Activated B cell treated with CpG ODN at 0.5 μM for 24 hours (primary cell): ENCODE measurements at regions not wholly inside any gene's neighbourhood (a gene's known extent, or its start where the extent isn't known, plus 50 kb on each side); places are given as distances from the start of the nearest gene placed in this dataset.

Source experiments
- ATAC-seq: fragments of 200-7000 bp; cut with Tn5 transposase; one replicate; pipeline ENCODE4 v1.10.0; 2021; ENCODE audit warnings: low read depth, mild to moderate bottlenecking, moderate library complexity
- CTCF ChIA-PET: fragments of 350-600 bp; sonication (Branson Sonifier 250); formaldehyde crosslinking; loops from one replicate; lab custom pipeline; 2021; ENCODE audit warnings: antibody characterized with exemption; lab: Charles Lee
- POLR2A ChIA-PET: fragments of 350-600 bp; sonication (Branson Sonifier 250); formaldehyde crosslinking; loops from one replicate; lab custom pipeline; 2021; ENCODE audit warnings: antibody characterized with exemption; lab: Charles Lee
- DNase-seq: peaks from one replicate; pipeline ENCODE4 v3.0.0; 2022
- H3K27ac Mint-ChIP-seq: one replicate; pipeline ENCODE4 v1.8.0; 2020; ENCODE audit warnings: mixed read lengths
- H3K27me3 Mint-ChIP-seq: one replicate; pipeline ENCODE4 v1.8.0; 2021; ENCODE audit warnings: mixed read lengths
- H3K36me3 Mint-ChIP-seq: one replicate; pipeline ENCODE4 v1.8.0; 2021; ENCODE audit warnings: low read depth, mixed read lengths
- H3K4me1 Mint-ChIP-seq: one replicate; pipeline ENCODE4 v1.8.0; 2021; ENCODE audit warnings: mixed read lengths
- H3K4me3 Mint-ChIP-seq: one replicate; pipeline ENCODE4 v1.8.0; 2020; ENCODE audit warnings: mild to moderate bottlenecking, mixed read lengths
- H3K9me3 Mint-ChIP-seq: one replicate; pipeline ENCODE4 v1.8.0; 2020; ENCODE audit warnings: mixed read lengths
- CTCF ChIP-seq: fragments of 200-600 bp; IDR thresholded peaks from one replicate; pipeline ENCODE4 v1.8.0; 2022; ENCODE audit warnings: antibody characterized with exemption, mild to moderate bottlenecking
- intact Hi-C: fragments of 100-400 bp; cut with micrococcal nuclease; formaldehyde crosslinking; loops from one replicate; pipeline ENCODE4 v1.15.1; 2024

- Mint-ChIP-seq H3K27me3 (no peaks in the 10 kb centered on the region), H3K27ac (no peak overlapping the region), H3K4me1 (no peaks in the 10 kb centered on the region), H3K36me3 (no peaks in the 10 kb centered on the region), H3K9me3 (peaks cover 2% of the 10 kb centered on the region), H3K4me3 (no peak overlapping the region)
- TF ChIP-seq CTCF, result no peak
- intact Hi-C loops, result no loop called here
- ChIA-PET POLR2A (no interaction called here), CTCF (no interaction called here)
- DNase-seq, result no peak
- ATAC-seq, result no peak
Measured at GRCh38 chr4:125714049-125714448, 399.3 kb downstream of the FAT4 start.

- no peak overlapping the region for H3K27ac Mint-ChIP-seq
- CTCF ChIA-PET, result no interaction called here
- H3K36me3 Mint-ChIP-seq, result no peaks in the 10 kb centered on the region
- ATAC-seq, result no peak
- H3K9me3 Mint-ChIP-seq, result peaks cover 2% of the 10 kb centered on the region
- no peak for TF ChIP-seq CTCF
- intact Hi-C loops, result no loop called here
- POLR2A ChIA-PET, result no interaction called here
- H3K4me1 Mint-ChIP-seq, result no peaks in the 10 kb centered on the region
- DNase-seq, result no peak
- no peaks in the 10 kb centered on the region for H3K27me3 Mint-ChIP-seq
- no peak overlapping the region for H3K4me3 Mint-ChIP-seq
Measured at GRCh38 chr4:125714845-125715244, 400.1 kb downstream of the FAT4 start.

GRCh38 chr4:125719987-125720386 is 405.2 kb downstream of the FAT4 start:
- H3K4me3 Mint-ChIP-seq, result no peak overlapping the region
- no peak overlapping the region for H3K27ac Mint-ChIP-seq
- TF ChIP-seq CTCF, result no peak
- POLR2A ChIA-PET, result no interaction called here
- no peak for ATAC-seq
- no peak for DNase-seq
- CTCF ChIA-PET, result no interaction called here
- H3K9me3 Mint-ChIP-seq, result no peaks in the 10 kb centered on the region
- H3K36me3 Mint-ChIP-seq, result no peaks in the 10 kb centered on the region
- H3K4me1 Mint-ChIP-seq, result no peaks in the 10 kb centered on the region
- intact Hi-C loops, result no loop called here
- H3K27me3 Mint-ChIP-seq, result no peaks in the 10 kb centered on the region

GRCh38 chr4:125722009-125722408 is 407.3 kb downstream of the FAT4 start:
- intact Hi-C loops, result no loop called here
- Mint-ChIP-seq H3K27ac (no peak overlapping the region), H3K4me1 (no peaks in the 10 kb centered on the region), H3K4me3 (no peak overlapping the region), H3K27me3 (no peaks in the 10 kb centered on the region), H3K36me3 (no peaks in the 10 kb centered on the region), H3K9me3 (no peaks in the 10 kb centered on the region)
- ChIA-PET POLR2A (no interaction called here), CTCF (no interaction called here)
- ATAC-seq, result no peak
- DNase-seq, result no peak
- TF ChIP-seq CTCF, result no peak

GRCh38 chr4:125725957-125726525 is 411.3 kb downstream of the FAT4 start:
- Mint-ChIP-seq H3K4me1 (no peaks in the 10 kb centered on the region), H3K36me3 (no peaks in the 10 kb centered on the region), H3K27me3 (no peaks in the 10 kb centered on the region), H3K4me3 (no peak overlapping the region), H3K27ac (no peak overlapping the region), H3K9me3 (peaks cover 4% of the 10 kb centered on the region)
- TF ChIP-seq CTCF, result no peak
- intact Hi-C loops, result no loop called here
- ChIA-PET POLR2A (no interaction called here), CTCF (no interaction called here)
- DNase-seq (no peak), ATAC-seq (no peak)
